Coronary artery (tissue), 2 donors: ENCODE measurements at regions not wholly inside any gene's neighbourhood (a gene's known extent, or its start where the extent isn't known, plus 50 kb on each side); places are given as distances from the start of the nearest gene placed in this dataset.

Experiments used
- DNase-seq: peaks from one replicate; pipeline ENCODE4 v3.0.0-alpha.2; 2017; ENCODE audit warnings: low spot score
- H3K27ac ChIP-seq, 2 donors: fragments of 200-600 bp; sonication (generic); one replicate each; pipeline ENCODE4 v1.5.1; 2016 to 2019
- H3K4me3 ChIP-seq: fragments of 200-600 bp; sonication (generic); 2 replicates; pipeline ENCODE4 v1.5.1; 2016; ENCODE audit warnings: mild to moderate bottlenecking, moderate library complexity
- CTCF ChIP-seq: fragments of 200-600 bp; sonication (generic); IDR thresholded peaks from one replicate; pipeline ENCODE4 v1.5.1; 2019; ENCODE audit warnings: antibody characterized with exemption

- no peak overlapping the region for H3K27ac ChIP-seq
- no peak overlapping the region for H3K4me3 ChIP-seq
- no peak for DNase-seq
- TF ChIP-seq CTCF, result no peak
These were observed 113.4 kb downstream of the CYRIA start for GRCh38 chr2:16552202-16552601.

- Histone ChIP-seq H3K27ac (no peak overlapping the region), H3K4me3 (no peak overlapping the region)
- DNase-seq, result no peak
- TF ChIP-seq CTCF, result no peak
These were observed 117.6 kb downstream of the CYRIA start for GRCh38 chr2:16548036-16548435.

- Histone ChIP-seq H3K4me3 (no peak overlapping the region), H3K27ac (no peak overlapping the region)
- TF ChIP-seq CTCF, result no peak
- DNase-seq, result no peak
These were observed 119.4 kb downstream of the CYRIA start for GRCh38 chr2:16546128-16546754.

GRCh38 chr2:16538707-16539106 is 126.9 kb downstream of the CYRIA start:
- TF ChIP-seq CTCF, result no peak
- Histone ChIP-seq H3K27ac (no peak overlapping the region), H3K4me3 (no peak overlapping the region)
- DNase-seq, result no peak

GRCh38 chr2:16537347-16537746 is 128.3 kb downstream of the CYRIA start:
- Histone ChIP-seq H3K4me3 (no peak overlapping the region), H3K27ac (no peak overlapping the region)
- DNase-seq, result no peak
- no peak for TF ChIP-seq CTCF

GRCh38 chr2:16526193-16526592 is 139.4 kb downstream of the CYRIA start:
- H3K27ac ChIP-seq, result no peak overlapping the region
- TF ChIP-seq CTCF, result no peak
- no peak for DNase-seq
- H3K4me3 ChIP-seq, result no peak overlapping the region

GRCh38 chr2:16525265-16525887 is 140.3 kb downstream of the CYRIA start:
- TF ChIP-seq CTCF, result no peak
- no peak for DNase-seq
- no peak overlapping the region for H3K4me3 ChIP-seq
- H3K27ac ChIP-seq, result no peak overlapping the region
